ENCODE measurements at regions not wholly inside any gene's neighbourhood (a gene's known extent, or its start where the extent isn't known, plus 50 kb on each side); places are given as distances from the start of the nearest gene placed in this dataset.

- TF ChIP-seq POLR2A (IDR thresholded peaks at IDR 0.05) = no peak
- TF ChIP-seq POLR2AphosphoS5 (IDR thresholded peaks at IDR 0.05) = no peak
- TF ChIP-seq, protein P1, sequence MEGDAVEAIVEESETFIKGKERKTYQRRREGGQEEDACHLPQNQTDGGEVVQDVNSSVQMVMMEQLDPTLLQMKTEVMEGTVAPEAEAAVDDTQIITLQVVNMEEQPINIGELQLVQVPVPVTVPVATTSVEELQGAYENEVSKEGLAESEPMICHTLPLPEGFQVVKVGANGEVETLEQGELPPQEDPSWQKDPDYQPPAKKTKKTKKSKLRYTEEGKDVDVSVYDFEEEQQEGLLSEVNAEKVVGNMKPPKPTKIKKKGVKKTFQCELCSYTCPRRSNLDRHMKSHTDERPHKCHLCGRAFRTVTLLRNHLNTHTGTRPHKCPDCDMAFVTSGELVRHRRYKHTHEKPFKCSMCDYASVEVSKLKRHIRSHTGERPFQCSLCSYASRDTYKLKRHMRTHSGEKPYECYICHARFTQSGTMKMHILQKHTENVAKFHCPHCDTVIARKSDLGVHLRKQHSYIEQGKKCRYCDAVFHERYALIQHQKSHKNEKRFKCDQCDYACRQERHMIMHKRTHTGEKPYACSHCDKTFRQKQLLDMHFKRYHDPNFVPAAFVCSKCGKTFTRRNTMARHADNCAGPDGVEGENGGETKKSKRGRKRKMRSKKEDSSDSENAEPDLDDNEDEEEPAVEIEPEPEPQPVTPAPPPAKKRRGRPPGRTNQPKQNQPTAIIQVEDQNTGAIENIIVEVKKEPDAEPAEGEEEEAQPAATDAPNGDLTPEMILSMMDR (IDR thresholded peaks at IDR 0.05) = no peak
- no peak for TF ChIP-seq EP300 (IDR thresholded peaks at IDR 0.05)
Observed at GRCh38 chr2:199696048-199696447, 154.9 kb downstream of the FTCDNL1 start.

All from stomach (tissue), 4 donors.